ENCODE measurements at regions not wholly inside any gene's neighbourhood (a gene's known extent, or its start where the extent isn't known, plus 50 kb on each side); places are given as distances from the start of the nearest gene placed in this dataset.
A peak's percentile ranks its signal among the peaks of the same experiment; 100 is the strongest.

- in situ Hi-C loops (cut with HindIII; ENCODE audit: low pct_unique_long_range_greater_than_20kb, low sequenced_read_pairs), result no loop called here
- POLR2A ChIA-PET, result no interaction called here
These were observed 205.6 kb downstream of the ADAMTS15 start for GRCh38 chr11:130653838-130654636.

GRCh38 chr11:130655300-130655699 lies 206.9 kb downstream of the ADAMTS15 start:
- no peak for DNase-seq (ENCODE audit: low read depth, low spot score)
- ChIA-PET CTCF (no interaction called here), POLR2A (no interaction called here)
- TF ChIP-seq POLR2AphosphoS5 (IDR thresholded peaks at IDR 0.05; ENCODE audit: low read depth, low read length) (no peak), TCF7L2 (IDR thresholded peaks at IDR 0.05; ENCODE audit: low read depth, low read length) (no peak), SIN3A (IDR thresholded peaks at IDR 0.05; ENCODE audit: borderline replicate concordance, insufficient read depth, low read depth, low read length) (no peak)
- TF ChIP-seq, protein P1, sequence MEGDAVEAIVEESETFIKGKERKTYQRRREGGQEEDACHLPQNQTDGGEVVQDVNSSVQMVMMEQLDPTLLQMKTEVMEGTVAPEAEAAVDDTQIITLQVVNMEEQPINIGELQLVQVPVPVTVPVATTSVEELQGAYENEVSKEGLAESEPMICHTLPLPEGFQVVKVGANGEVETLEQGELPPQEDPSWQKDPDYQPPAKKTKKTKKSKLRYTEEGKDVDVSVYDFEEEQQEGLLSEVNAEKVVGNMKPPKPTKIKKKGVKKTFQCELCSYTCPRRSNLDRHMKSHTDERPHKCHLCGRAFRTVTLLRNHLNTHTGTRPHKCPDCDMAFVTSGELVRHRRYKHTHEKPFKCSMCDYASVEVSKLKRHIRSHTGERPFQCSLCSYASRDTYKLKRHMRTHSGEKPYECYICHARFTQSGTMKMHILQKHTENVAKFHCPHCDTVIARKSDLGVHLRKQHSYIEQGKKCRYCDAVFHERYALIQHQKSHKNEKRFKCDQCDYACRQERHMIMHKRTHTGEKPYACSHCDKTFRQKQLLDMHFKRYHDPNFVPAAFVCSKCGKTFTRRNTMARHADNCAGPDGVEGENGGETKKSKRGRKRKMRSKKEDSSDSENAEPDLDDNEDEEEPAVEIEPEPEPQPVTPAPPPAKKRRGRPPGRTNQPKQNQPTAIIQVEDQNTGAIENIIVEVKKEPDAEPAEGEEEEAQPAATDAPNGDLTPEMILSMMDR (IDR thresholded peaks at IDR 0.05), result no peak
- TF ChIP-seq, protein P2, sequence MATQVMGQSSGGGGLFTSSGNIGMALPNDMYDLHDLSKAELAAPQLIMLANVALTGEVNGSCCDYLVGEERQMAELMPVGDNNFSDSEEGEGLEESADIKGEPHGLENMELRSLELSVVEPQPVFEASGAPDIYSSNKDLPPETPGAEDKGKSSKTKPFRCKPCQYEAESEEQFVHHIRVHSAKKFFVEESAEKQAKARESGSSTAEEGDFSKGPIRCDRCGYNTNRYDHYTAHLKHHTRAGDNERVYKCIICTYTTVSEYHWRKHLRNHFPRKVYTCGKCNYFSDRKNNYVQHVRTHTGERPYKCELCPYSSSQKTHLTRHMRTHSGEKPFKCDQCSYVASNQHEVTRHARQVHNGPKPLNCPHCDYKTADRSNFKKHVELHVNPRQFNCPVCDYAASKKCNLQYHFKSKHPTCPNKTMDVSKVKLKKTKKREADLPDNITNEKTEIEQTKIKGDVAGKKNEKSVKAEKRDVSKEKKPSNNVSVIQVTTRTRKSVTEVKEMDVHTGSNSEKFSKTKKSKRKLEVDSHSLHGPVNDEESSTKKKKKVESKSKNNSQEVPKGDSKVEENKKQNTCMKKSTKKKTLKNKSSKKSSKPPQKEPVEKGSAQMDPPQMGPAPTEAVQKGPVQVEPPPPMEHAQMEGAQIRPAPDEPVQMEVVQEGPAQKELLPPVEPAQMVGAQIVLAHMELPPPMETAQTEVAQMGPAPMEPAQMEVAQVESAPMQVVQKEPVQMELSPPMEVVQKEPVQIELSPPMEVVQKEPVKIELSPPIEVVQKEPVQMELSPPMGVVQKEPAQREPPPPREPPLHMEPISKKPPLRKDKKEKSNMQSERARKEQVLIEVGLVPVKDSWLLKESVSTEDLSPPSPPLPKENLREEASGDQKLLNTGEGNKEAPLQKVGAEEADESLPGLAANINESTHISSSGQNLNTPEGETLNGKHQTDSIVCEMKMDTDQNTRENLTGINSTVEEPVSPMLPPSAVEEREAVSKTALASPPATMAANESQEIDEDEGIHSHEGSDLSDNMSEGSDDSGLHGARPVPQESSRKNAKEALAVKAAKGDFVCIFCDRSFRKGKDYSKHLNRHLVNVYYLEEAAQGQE (IDR thresholded peaks at IDR 0.05; ENCODE audit: insufficient read depth in 1 of 2, low read depth in 2 of 2, low read length in 1 of 2), result no peak
- Histone ChIP-seq H3K4me3 (ENCODE audit: low read depth in 2 of 2, low read length in 2 of 2) (no peak overlapping the region), H3K27me3 (ENCODE audit: control insufficient read depth, insufficient read depth, low read length) (no peaks in the 10 kb centered on the region), H3K36me3 (ENCODE audit: control insufficient read depth, insufficient read depth, low read length) (no peaks in the 10 kb centered on the region), H3K27ac (ENCODE audit: low read length) (peak overlapping the region; percentile 86; the same call in 1 of the 2 replicates), H3K9me3 (ENCODE audit: control insufficient read depth, insufficient read depth, low read depth, low read length) (peaks cover 14% of the 10 kb centered on the region), H3K4me1 (ENCODE audit: control insufficient read depth, insufficient read depth, low read length) (peaks cover 22% of the 10 kb centered on the region)
- BruUV-seq (replicated peaks), result no TSS peak
- in situ Hi-C loops (cut with HindIII; ENCODE audit: low pct_unique_long_range_greater_than_20kb, low sequenced_read_pairs), result no loop called here
- intact Hi-C loops (cut with micrococcal nuclease; ENCODE audit: unreplicated experiment), result no loop called here
- ATAC-seq, result no peak

More at GRCh38 chr11:130653838-130654636, 205.6 kb downstream of the ADAMTS15 start:
- Histone ChIP-seq H3K4me3 (ENCODE audit: low read depth in 2 of 2, low read length in 2 of 2) (no peak overlapping the region), H3K4me1 (ENCODE audit: control insufficient read depth, insufficient read depth, low read length) (peaks cover 22% of the 10 kb centered on the region), H3K27ac (ENCODE audit: low read length) (peak overlapping the region; percentile 86), H3K9me3 (ENCODE audit: control insufficient read depth, insufficient read depth, low read depth, low read length) (peaks cover 14% of the 10 kb centered on the region), H3K27me3 (ENCODE audit: control insufficient read depth, insufficient read depth, low read length) (no peaks in the 10 kb centered on the region), H3K36me3 (ENCODE audit: control insufficient read depth, insufficient read depth, low read length) (no peaks in the 10 kb centered on the region)
- CTCF ChIA-PET, result no interaction called here
- intact Hi-C loops (cut with micrococcal nuclease; ENCODE audit: unreplicated experiment), result no loop called here
- ATAC-seq (peak; percentile 81), DNase-seq (ENCODE audit: low read depth, low spot score) (no peak)
- no TSS peak for BruUV-seq (replicated peaks)
- no peak for TF ChIP-seq SIN3A (IDR thresholded peaks at IDR 0.05; ENCODE audit: borderline replicate concordance, insufficient read depth, low read depth, low read length)
- 0 out of 2 replicates have a peak, but pooled peaks have one; percentile 24 for TF ChIP-seq POLR2AphosphoS5 (IDR thresholded peaks at IDR 0.05; ENCODE audit: low read depth, low read length)
- TF ChIP-seq TCF7L2 (IDR thresholded peaks at IDR 0.05; ENCODE audit: low read depth, low read length), result peak; percentile 55
- TF ChIP-seq, protein P2 (IDR thresholded peaks at IDR 0.05; ENCODE audit: insufficient read depth in 1 of 2, low read depth in 2 of 2, low read length in 1 of 2), result no peak
- TF ChIP-seq, protein P1 (IDR thresholded peaks at IDR 0.05), result no peak

Measured in Panc1 (cell line).